H1 (cell line): ENCODE measurements at regions not wholly inside any gene's neighbourhood (a gene's known extent, or its start where the extent isn't known, plus 50 kb on each side); places are given as distances from the start of the nearest gene placed in this dataset.

Source experiments
- JUN ChIP-seq: IDR thresholded peaks from 2 replicates; pipeline ENCODE4 v1.6.1; 2011; ENCODE audit warnings: low read depth, mild to moderate bottlenecking, improper control_type of control experiment, low read length
- MAFK ChIP-seq: IDR thresholded peaks from 2 replicates; pipeline ENCODE4 v1.6.1; 2012; ENCODE audit warnings: low read depth, mild to moderate bottlenecking, improper control_type of control experiment, low read length
- POLR2A ChIP-seq, 2 experiments: IDR thresholded peaks; 1 replicate in 1 of 2; 2 replicates in 1 of 2; pipeline ENCODE4 v1.6.1; 2011; ENCODE audit warnings: low read depth in 2 of 2, low read length in 2 of 2, mild to moderate bottlenecking in 2 of 2; ENCODE audit errors: control extremely low read depth in 1 of 2
- POLR2AphosphoS5 ChIP-seq: IDR thresholded peaks from 2 replicates; pipeline ENCODE4 v1.6.1; 2011; ENCODE audit warnings: low read depth, low read length
- SIRT6 ChIP-seq: IDR thresholded peaks from one replicate; pipeline ENCODE4 v1.7.1; 2012; ENCODE audit warnings: low read length, inconsistent platforms
- SP1 ChIP-seq: IDR thresholded peaks from 2 replicates; pipeline ENCODE4 v1.6.1; 2011; ENCODE audit warnings: low read depth, low read length
- TEAD4 ChIP-seq: IDR thresholded peaks from 2 replicates; pipeline ENCODE4 v1.6.1; 2012; ENCODE audit warnings: low read depth, low read length, inconsistent platforms, mixed read lengths

DNA sequence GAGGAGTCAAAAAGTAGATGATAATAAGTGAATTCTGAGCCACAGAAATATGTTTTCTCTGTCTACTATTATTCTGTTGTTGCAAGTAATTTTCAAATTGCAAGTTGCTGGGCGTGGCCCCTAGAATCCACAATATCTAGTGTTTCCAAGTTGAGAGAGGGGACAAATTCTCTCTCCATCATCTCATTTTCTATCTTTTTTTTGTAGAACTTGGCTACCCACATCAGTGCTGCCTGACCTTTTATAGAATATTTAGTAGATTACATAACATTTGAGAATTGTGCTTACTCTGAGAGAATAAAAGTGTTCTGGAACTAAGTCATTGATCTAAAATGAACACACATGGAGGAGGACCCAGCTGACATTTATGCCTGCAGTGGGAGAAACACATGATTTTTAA lies 110.9 kb upstream of the CSNK1A1L start:
- no peak for TF ChIP-seq JUN
- no peak for TF ChIP-seq SP1
- TF ChIP-seq POLR2A (IDR thresholded peaks at IDR 0.05; ENCODE audit: control extremely low read depth in 1 of 2, low read depth in 2 of 2, low read length in 2 of 2), result no peak
- no peak for TF ChIP-seq SIRT6
- TF ChIP-seq MAFK, result no peak
- no peak for TF ChIP-seq TEAD4
- TF ChIP-seq POLR2AphosphoS5, result no peak
